ENCODE measurements at regions not wholly inside any gene's neighbourhood (a gene's known extent, or its start where the extent isn't known, plus 50 kb on each side); places are given as distances from the start of the nearest gene placed in this dataset.

DNA sequence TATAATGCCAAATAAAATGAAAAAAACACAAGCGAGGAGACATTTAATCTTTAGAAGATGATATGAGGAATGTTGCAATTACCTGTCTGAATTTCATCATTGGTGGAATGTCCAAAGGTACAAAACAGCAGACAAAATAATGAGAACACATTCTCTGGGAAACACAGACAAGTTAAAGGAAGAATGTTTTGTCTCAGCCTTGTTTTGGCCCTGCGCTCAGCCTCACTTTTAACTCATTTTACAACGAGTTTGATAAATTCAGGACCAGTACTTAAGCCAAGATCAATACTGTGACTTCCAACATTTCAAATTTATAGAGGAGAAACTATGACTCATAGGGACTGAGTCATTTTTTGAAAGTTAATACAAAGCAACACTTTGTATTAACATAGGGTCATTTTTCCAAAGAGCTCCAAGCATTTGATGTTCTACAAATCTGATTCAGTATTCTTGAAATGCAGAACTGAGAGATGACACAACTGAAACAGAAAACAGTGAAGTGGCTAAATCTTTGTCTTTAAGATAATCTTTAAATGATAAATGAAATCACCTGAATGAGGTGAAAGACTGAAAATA, 833.2 kb upstream of the CHAC2 start:
- DNase-seq (ENCODE audit: low spot score), result no peak

GRCh38 chr2:52933878-52934277, 833.7 kb upstream of the CHAC2 start:
- no peak for DNase-seq (ENCODE audit: low spot score)

- DNase-seq (ENCODE audit: low spot score), result no peak
Observed at GRCh38 chr2:52931660-52932059, 835.9 kb upstream of the CHAC2 start.

GRCh38 chr2:52929412-52929811, 838.2 kb upstream of the CHAC2 start:
- no peak for DNase-seq (ENCODE audit: low spot score)

DNA sequence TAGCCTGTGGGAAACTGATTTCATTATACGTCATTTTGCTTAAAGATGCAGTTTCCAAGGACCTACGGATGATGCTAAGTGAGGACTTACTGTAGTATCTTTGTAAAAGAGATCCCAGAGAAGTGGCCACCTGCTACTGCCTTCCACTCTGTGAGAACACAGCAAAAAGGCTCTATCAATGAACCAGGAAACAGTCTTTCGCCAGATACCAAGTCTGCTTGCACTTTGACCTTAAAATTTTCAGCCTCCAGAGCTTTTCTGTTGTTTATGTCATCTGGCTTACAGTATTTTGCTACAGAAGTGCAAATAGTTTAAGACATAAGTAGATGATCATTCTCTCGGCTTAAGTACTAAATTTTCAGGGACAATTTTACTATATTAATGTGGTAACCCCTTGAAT, 847.9 kb upstream of the CHAC2 start:
- no peak for DNase-seq (ENCODE audit: low spot score)

DNA sequence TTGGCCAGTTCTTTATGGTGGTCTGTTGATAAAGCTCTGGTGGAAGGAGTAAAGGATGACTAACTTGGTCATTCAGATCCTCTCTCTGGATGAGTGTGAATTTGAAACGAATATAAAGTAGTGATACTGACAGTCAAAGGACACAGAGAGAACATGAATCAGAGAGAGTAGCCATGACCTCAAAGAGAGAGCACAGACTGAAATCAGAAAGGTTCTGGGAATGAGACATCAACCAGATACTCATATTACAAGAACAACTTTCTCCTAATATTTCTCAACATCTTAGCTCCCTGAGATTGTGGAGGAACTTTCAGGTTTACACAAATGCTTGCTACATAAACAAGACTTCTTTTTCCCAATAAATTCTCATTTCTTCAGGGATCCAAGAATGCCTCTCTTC, 849.1 kb upstream of the CHAC2 start:
- DNase-seq (ENCODE audit: low spot score), result no peak

DNA sequence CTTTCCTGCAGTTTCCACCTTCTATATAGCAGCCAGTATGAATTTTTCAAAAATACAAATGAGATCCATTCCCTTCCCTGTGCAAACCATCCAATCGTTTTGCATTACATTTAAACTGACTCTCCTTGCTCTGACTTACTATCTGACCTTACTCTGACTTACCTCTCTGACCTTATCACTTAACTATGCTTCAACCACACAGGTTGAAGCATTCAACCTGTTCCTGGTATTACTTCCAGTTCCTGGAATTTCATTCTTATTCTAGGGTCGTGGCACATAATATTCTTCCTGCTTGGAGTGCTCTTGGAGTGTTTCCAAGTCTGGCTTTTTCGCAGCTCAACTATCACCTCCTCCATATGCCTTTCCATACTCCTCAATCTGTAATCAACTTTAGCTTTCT, 850.6 kb upstream of the CHAC2 start:
- no peak for DNase-seq (ENCODE audit: low spot score)

GRCh38 chr2:52904355-52904891, 863.2 kb upstream of the CHAC2 start:
- no peak for DNase-seq (ENCODE audit: low spot score)

GRCh38 chr2:52897511-52898044, 870.0 kb upstream of the CHAC2 start:
- DNase-seq (ENCODE audit: low spot score), result no peak

GRCh38 chr2:52895726-52896340, 871.8 kb upstream of the CHAC2 start:
- no peak for DNase-seq (ENCODE audit: low spot score)

GRCh38 chr2:52886556-52886955, 881.0 kb upstream of the CHAC2 start:
- no peak for DNase-seq (ENCODE audit: low spot score)

DNA sequence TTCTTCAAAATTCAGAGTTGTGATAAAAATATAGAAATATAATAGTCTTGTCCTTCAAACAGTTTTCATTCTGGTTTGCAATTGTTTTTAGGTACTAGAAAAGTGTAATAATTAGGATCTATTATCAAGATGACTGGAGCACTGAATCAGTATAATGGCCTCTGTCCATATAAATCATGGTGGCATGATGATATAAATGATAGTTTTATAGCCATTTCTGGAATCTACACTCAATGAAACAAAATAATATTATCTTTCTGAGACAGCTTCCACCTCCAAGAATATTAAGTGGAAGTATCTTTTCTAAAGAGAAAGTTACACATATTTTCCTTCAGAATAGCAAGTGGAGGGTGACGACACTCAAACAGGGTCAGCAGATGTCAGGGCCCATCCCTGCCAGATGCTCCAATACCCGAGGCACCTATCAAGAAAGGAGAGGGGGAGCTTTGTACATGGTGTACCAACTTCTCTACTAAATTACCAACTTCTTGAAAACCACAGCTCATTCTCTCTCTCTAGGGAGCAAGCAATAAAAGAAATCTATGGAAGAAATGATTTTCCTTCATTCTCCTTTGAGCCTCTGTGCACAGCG, 882.7 kb upstream of the CHAC2 start:
- DNase-seq (ENCODE audit: low spot score), result no peak

DNA sequence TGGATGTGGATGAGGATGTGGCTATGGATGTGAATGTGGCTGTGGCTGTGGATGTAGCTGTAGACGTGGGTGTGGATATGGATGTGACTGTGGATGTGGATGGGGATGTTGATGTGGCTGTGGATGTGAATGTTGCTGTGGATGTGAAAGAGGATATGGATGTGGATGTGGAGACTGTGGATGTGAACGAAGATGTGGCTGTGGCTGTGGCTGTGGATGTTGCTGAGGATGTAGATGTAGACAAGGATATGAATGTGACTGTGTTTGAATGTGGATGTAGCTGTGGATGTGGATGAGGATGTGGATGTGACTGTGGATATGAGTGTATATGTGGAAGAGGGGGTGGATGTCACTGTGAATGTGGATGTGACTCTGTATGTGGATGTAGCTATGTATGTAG, 884.6 kb upstream of the CHAC2 start:
- DNase-seq (ENCODE audit: low spot score), result no peak

GRCh38 chr2:52881606-52882005, 886.0 kb upstream of the CHAC2 start:
- no peak for DNase-seq (ENCODE audit: low spot score)

GRCh38 chr2:52880872-52881271, 886.7 kb upstream of the CHAC2 start:
- no peak for DNase-seq (ENCODE audit: low spot score)

GRCh38 chr2:52879561-52879960, 888.0 kb upstream of the CHAC2 start:
- DNase-seq (ENCODE audit: low spot score), result no peak

GRCh38 chr2:52877703-52878102, 889.9 kb upstream of the CHAC2 start:
- no peak for DNase-seq (ENCODE audit: low spot score)

DNA sequence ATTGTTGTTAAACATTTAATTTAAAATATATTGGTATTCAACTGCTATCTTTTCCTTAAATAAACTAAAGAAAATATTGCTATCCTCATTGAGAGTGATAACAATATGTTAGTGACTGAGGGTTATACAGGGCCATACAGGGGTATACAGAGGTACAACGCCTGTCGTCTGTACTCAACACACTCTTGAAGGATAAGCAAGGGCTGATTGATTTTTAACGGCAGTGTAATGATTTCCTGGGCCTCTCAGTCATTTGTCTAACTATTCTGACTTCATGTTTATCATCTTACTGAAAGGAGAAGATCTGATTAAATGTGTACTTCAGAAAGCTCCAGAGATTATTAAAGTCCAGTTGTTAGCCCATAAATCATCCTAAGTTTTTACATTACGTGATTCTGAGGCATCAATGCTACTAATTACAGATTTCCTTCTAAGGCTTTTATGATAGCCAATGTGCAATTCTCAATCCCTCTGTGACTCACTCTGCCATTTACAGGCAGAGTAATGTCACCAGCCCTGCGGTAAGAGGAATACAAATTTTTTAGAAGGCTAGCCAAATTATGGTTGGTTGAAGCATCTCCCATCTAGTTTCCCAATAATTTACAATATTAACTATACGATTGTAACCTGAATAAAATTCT, 893.0 kb upstream of the CHAC2 start:
- DNase-seq (ENCODE audit: low spot score), result no peak

- DNase-seq (ENCODE audit: low spot score), result no peak
Observed at GRCh38 chr2:52862801-52863200, 904.8 kb upstream of the CHAC2 start.

- DNase-seq (ENCODE audit: low spot score), result no peak
Observed at GRCh38 chr2:52861596-52861995, 906.0 kb upstream of the CHAC2 start.

DNA sequence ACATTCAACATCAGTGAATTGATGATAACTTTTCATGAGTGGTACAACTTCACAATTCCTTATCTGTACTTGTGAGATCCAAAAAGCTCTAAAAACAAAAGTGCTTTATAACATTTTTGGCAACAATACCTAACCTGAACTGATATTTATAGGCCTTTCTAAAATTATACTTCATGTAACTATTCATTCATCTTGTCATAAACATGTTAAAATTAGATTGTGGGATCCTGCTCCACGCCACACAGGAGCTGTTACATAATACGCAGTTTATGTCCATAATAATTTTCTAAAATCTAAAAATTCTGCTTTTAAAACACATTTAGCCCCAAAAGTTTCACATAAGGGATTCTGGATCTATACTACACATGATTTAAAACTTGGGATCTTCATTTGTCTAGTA, 908.5 kb upstream of the CHAC2 start:
- no peak for DNase-seq (ENCODE audit: low spot score)

- DNase-seq (ENCODE audit: low spot score), result no peak
Observed at GRCh38 chr2:52857722-52858121, 909.9 kb upstream of the CHAC2 start.

DNA sequence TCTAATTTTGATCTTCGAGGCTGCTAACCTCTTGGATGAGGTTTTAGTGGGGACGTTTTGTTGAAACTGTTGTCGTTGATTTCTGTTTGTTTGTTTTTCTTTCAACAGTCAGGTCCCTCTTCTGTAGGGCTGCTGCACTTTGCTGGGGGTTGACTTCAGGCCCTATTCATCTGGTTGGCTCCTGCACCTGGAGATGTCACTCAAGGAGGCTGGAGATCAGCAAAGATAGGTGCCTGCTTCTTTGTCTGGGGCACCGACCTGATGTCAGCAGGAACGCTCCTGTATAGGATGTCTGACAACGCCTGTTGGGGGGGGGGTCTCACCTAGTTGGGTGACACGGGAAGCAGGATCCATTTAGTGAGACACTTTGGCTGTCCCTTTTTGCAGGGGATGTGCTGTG, 915.6 kb upstream of the CHAC2 start:
- no peak for DNase-seq (ENCODE audit: low spot score)
